LoVo (cell line): ENCODE measurements at regions not wholly inside any gene's neighbourhood (a gene's known extent, or its start where the extent isn't known, plus 50 kb on each side); places are given as distances from the start of the nearest gene placed in this dataset.
"Not testable (repeated sequence)": the region's sequence is repeated elsewhere in the genome, so short reads cannot be mapped to it uniquely, and the experiment has no call there.

ENCODE experiments used
- DNase-seq: peaks from one replicate; pipeline ENCODE4 v3.0.0-alpha.2; 2016; ENCODE audit warnings: low spot score

DNA sequence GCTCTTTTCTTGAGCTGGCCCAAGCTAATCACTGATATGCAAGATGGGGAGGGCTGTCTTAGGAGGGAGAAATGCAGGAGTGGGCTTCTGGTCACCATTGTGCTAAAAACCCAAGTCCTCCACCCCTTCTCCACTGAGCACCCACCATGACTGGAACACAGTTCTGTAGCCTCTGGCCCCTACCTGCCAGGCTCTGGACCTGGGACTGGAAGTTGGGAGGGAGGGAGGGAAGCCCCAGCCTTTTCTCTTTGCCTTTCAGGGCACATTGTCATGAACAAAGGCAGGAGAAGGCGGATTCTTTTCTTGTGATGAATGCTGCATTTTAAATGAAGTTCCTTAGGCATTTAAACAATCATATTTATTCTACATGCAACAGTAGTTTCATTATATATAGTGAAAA, 559.1 kb upstream of the TRPC7 start:
- no peak for DNase-seq

DNA sequence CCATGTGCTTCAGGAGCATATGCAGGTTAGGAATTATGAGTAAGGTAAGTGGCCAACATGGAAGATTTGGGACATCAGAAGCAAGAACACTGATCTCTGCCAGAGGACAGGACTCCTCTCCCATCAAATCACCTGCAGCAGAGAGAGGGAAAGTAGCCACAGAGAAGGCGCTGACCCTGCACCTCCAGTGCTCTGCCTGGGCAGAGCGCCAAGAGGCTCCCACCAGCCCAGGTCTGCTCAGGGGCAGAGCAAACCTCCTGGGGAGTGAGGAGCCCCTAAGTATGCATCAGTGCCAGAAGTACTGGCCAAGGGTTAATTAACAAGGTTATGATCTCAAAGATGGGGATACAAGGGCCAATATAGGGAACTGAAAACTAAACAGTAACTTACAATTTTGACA, 545.3 kb upstream of the TRPC7 start:
- DNase-seq = no peak

- DNase-seq = no peak
Observed at GRCh38 chr5:136909906-136910305, 544.6 kb upstream of the TRPC7 start.

DNA sequence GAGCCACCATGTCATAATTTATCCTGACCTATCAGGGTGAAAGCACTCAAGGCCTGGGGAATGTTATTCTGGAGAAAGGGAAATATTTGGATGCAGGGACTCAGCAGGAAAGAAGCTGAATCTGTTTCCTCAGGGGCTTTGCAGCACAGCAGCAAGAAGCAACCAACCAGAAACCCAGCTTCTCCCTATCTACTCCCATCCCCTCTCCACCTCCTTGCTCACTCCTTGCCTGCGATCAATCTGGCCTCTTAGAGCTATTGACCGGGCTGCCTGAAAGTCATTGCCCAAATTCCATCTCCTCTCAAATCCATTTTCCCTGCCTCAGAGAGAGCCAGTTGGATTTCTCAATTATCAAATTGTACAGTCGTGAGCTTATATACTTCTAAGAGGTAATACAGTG, 542.0 kb upstream of the TRPC7 start:
- DNase-seq = no peak

DNA sequence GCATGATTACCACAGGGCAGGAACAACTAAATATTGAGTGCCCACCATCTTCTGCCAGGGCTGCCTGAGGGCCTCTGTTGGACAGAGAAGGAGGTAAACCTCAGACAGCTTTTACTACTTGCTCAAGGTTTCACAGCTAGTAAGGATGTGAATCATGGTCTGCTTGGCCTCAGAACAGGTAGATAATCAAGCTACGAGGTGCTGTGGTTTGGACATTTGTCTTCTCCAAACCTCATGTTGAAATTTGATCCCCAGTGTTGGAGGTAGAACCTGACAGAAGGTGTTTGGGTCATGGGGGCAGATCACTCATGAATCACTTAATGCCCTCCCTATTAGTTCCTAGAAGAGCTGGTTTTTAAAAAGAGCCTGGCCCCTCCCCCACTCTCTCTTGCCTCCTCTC, 541.2 kb upstream of the TRPC7 start:
- no peak for DNase-seq

- no peak for DNase-seq
Observed at GRCh38 chr5:136905571-136905970, 540.2 kb upstream of the TRPC7 start.

DNA sequence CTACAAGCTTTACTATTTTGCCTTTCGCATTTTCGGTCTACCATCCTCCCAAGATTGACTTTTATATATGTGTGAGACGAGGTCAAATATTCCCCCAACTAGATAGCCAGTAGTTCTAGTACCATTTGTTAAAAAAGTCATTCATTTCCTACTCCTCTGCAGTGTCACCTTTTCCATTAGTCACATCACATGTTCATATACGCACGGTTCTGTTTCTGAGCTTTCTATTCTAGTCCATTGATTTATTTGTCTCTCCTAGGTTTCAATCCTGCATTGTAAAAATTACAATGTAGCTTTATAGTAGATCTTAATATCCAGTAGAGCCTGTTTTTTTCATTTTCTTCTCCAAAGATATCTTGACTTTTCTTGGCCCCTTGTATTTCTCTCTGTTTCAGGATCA, 528.7 kb upstream of the TRPC7 start:
- DNase-seq = no peak

DNA sequence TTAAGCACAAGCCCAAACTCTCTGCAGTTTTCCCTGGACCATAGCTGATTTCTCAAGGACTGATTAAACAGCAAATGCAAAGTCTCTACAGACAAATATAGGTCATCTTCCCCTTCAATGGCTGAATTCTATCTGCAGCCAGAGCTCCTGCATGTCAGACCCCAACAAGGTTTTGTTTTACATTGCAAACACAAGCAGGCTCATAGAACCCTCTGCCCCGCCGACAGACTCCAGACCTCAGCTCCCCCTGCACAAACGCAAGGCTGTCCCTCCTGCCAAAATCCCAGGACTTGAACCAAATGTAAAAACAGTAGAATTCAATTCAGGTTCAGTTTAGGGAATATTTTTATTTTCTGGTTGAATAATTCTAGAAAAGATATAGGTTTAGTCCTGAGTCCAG, 526.7 kb upstream of the TRPC7 start:
- DNase-seq = no peak

DNA sequence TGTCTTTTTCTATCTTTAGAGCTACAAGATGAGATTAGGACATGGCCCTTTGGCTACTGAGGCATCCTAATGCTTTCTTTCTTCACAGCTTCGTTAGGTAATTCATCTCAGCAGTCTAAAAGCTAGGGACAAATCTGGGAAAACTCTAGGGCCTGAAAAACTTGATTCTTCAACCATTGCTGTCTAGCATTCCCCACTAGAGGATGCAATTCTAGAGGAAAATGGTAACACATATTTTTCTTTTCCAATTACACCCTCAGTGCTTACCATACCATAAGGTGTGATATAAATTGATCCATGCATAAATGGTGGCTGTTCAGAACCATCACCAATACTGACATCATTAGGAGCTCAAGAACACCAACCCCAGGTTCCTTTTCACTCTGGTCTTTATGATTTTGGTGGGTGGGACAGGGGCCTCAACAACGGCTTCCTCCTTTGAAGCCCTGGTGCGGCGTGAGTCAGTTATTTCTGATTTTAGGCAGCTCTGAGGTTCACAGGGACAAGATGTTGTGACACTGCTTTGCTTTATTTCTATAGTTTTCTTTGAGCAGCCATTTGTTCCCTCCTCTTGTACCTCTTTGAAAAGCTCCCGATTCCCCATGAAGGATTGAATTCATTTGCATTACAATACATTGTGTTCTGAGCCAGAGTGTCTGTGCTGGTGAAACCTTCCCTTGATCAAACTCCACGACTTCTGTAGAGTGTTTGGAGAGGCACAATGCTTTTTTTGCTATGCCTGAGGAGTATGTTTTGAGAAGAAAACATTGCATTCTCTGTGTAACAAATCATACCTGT, 526.0 kb upstream of the TRPC7 start:
- no peak for DNase-seq

- DNase-seq = no peak
Observed at GRCh38 chr5:136890431-136891148, 525.2 kb upstream of the TRPC7 start.

- DNase-seq = no peak
Observed at GRCh38 chr5:136886608-136887007, 521.3 kb upstream of the TRPC7 start.

GRCh38 chr5:136864960-136865359, 499.6 kb upstream of the TRPC7 start:
- no peak for DNase-seq

DNA sequence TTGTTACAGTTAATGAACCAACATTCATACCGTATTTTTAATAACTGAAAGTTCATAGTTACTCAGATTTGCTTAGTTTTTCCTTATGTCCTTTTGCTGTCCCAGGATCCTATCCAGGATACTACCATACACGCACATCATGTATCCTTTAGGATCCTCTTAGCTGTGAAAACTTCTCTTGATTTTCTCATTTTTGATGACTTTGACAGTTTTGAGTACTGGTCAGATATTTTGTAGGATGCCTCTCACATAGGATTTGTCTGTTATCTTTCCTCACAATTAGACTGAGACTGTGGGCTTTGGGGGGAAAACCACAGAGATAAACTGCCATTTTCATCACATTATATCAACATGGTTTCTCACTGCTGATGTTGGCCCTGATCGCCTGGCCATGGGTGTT, 491.3 kb upstream of the TRPC7 start:
- no peak for DNase-seq

DNA sequence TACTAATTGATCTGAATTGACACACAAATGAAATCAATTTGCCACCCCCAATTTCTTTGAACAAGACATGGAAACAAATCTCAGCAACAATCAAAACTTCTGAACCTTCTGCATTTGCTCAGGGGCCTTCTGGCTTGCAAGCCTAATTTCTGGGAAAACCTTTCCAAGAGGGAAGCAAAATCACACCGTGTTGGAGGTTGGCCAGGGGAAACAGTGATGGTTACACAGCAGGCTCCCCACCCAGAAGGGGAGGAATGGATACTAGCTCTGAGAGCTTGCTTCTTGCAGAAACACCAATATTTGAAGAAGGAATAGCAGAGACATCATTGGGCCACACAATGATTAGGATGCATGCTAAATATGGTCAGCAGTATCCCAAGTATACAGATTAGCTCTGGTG, 488.6 kb upstream of the TRPC7 start:
- DNase-seq = no peak

DNA sequence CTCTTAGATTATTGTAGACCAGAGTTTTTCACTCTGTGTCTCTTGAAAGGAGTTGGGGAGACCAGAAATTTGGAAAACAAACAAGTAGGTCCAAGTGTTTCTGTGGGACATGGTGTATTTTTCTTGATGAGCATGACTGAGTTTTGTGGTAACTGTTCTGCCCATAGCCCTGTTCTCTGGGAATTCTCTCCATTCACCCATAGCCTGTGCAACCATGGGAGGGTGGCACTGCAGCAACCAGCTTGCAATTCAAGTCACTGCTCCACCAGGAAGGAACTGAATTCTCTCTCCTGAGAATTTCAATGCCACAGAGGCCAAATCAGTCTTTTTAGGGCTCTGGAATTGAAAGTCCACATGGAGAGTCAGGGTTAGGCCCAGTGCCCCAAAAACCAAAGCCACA, 475.3 kb upstream of the TRPC7 start:
- DNase-seq = no peak

DNA sequence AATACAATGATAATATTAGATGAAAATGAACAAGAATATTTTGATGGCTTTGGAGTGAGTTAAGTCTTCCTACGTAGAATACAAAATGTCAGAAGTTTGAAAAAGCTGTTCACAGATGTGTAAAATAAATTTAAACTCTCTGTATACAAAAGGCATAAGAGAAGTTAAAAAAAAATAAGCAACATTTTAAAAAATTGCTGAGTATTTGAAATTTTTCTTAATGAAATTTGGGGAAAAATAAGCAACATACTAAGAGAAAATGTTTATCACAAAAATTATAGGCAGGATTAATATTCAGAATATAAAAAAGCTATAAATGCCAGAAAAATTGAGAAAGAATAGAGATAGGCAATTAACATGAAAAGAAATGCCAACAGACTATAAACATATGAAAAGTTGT, 470.7 kb upstream of the TRPC7 start:
- DNase-seq = no peak

GRCh38 chr5:136820848-136821247, 455.5 kb upstream of the TRPC7 start:
- DNase-seq = no peak

DNA sequence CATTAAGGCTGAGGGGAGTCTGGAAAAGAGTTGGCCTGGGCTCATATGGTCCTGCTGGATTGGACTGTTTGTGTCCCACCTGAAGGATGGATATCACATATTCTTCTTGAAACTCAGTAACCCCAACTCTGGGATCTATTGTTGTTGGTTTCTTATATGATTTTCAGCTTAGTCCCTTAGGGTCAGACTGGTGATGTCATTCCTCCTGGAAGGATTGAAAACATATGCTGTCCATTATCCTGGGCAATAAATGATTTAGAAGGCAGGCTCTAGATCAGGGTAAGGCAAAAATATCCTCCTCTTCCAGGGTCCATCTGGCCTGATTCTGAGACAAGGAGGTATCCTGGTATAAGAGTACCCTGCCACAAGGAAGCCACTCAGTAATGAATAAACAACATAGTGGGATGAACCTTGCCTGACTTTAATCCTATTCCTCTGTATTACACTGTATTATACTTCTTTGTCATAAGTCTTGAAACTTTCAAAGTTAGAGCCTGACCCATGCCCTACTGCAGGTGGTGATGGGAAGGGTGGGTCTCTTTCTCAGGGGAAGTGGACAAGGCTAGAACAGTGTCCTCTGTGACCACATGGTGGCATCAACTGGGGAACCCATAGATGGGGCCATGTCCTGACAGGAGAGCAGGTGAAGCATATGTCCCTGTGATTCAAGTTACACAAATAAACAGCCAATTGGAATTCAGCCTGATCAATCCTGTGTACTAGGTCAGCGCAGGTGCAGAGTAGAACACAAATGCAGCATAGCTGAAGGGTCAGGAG, 454.4 kb upstream of the TRPC7 start:
- no peak for DNase-seq

DNA sequence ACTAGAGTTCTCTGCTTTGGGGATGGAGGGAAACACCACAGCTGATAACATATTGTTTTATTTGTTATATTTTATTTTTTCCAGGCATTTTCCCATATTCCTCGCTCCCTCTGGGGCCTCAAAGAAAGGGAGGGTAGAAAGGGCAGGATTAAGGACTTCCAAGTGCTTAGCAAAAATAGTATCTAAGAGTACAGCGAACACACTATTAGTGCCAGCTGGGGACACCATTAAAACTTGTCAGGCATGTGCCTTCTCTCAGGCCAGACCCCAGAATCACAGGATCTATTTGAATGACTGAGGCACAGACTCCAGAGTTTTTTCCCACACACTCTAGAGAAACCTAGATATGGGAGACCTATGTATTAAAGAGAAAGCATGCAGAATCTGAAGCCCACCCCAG, 451.0 kb upstream of the TRPC7 start:
- no peak for DNase-seq

GRCh38 chr5:136814619-136815378, 449.5 kb upstream of the TRPC7 start:
- no peak for DNase-seq

DNA sequence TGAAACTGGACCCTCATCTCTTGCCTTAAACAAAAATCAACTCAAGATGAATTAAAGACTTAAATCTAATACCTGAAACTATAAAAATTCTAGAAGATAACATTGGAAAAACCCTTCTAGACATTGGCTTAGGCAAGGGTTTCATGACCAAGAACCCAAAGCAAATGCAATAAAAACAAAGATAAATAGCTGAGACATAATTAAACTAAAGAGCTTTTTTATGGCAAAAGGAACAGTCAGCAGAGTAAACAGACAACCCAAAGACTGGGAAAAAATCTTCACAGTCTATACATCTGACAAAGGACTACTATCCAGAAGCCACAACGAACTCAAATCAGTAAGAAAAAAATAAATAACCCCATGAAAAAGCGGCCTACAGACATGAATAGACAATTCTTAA, 446.9 kb upstream of the TRPC7 start:
- DNase-seq = not testable (repeated sequence)

GRCh38 chr5:136811551-136811950, 446.2 kb upstream of the TRPC7 start:
- peak; percentile 23 for DNase-seq
